ENCODE measurements at regions not wholly inside any gene's neighbourhood (a gene's known extent, or its start where the extent isn't known, plus 50 kb on each side); places are given as distances from the start of the nearest gene placed in this dataset.
"Not testable (repeated sequence)": the region's sequence is repeated elsewhere in the genome, so short reads cannot be mapped to it uniquely, and the experiment has no call there.

GRCh38 chr10:106384496-106384895, 780.0 kb downstream of the SORCS1 start:
- DNase-seq (ENCODE audit: low spot score): no peak

GRCh38 chr10:106380706-106381105, 783.8 kb downstream of the SORCS1 start:
- no peak for DNase-seq (ENCODE audit: low spot score)

DNA sequence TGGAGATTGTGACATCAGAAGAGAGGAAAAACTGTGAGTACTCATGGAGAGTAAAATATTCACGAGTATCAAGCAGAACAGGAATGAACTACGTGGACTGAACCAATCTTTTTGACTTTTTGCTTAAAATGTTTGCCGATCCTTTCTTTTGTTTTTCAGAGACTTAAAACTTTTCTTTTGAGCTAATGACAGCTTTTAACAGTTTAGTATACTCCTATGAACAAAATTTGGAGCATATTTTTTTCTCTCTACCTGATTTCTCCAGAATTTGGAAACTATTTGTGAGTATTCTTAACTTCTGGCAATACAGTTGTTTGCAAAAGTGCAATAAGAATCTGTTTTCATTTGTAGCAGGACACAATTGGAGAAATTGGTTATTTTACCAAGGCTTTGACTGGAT, 786.3 kb downstream of the SORCS1 start:
- no peak for DNase-seq (ENCODE audit: low spot score)

DNA sequence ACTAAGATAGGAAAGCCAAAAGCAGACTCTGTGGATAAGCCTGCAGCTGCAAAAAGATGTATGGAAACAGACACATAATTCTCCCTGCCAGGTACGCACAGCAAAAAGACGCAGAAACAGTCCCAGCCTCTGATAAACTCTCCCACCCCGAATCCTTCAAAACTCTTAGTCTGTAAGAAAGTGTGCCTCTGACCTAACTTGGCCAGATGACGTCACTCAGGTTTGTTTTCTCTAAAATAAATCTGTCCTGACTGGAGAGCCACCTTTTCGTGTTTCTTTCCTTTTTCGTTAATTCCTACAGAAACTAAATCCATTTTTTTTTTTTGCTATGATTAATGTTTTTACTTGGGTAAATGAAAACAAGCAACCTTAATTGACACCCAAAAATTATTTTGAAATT, 793.8 kb downstream of the SORCS1 start:
- no peak for DNase-seq (ENCODE audit: low spot score)

DNA sequence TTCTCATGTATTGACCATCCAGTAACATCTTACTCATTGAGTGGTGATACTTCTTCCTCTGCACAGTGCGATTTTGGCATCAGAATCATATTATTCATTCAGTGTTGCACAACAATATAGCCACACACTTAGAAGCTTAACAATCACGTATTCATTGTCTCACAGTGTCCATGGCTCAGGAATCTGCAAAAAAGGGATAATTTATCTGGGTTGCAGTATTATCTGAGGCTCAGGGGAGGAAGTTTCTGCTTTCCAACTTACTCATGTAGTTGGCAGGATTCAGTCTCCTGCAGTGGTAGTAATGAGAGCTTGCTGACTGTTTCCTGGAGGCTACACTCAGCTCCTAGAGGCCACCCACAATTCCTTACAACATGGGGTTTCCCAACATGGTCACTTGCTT, 803.6 kb downstream of the SORCS1 start:
- no peak for DNase-seq (ENCODE audit: low spot score)

GRCh38 chr10:106355450-106355849, 809.1 kb downstream of the SORCS1 start:
- no peak for DNase-seq (ENCODE audit: low spot score)

DNA sequence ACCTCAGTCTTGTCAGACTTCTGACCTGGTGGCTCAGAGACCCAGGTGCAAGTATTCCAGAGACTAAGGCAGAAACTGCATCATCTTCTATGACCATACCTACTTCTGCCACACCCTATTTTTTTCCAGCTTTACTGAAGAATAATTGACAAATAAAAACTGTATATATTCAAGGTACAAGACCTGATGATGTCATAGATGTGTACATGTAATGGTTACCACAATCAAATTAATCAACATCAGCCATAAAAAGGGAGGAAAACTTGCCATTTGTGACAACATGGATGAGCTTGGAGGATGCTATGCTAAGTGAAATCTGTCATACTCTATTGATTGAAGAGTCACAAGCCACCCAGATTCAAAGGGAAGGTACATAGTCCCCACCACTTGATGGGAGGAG, 815.6 kb downstream of the SORCS1 start:
- DNase-seq (ENCODE audit: low spot score): no peak

- DNase-seq (ENCODE audit: low spot score): no peak
Observed at GRCh38 chr10:106347547-106347946, 817.0 kb downstream of the SORCS1 start.

DNA sequence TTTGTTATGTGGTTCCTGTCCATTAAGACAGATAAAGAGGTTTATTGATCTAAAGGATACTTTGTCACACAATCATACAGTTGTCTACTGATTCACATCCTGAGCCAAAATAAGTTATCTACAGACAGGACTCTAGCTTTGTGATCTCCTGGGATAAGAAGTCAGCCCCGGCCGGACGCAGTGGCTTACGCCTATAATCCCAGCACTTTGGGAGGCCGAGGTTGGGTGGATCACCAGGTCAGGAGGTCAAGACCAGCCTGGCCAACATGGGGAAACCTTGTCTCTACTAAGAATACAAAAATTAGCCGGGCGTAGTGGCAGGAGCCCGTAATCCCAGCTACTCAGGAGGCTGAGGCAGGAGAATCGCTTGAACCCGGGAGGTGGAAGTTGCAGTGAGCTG, 821.0 kb downstream of the SORCS1 start:
- DNase-seq (ENCODE audit: low spot score): not testable (repeated sequence)

DNA sequence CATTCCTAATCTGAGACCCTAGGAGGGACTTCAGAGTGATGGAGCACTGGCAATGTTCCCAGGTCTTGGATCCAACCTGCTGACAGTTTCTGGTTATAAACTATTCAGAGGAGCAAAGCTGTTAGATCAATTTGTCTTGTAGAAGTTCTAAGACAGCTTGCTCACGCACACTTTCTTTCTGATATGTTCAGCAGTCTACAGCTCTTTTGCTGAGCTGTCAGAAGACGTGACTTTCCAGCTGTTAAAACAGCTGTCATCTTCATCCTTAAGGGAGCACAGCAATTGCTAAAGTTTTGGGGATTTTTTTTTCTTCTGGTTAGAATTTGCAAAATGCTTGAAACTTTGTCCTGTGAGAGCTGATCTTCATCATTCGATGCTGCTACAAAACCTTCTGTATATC, 823.1 kb downstream of the SORCS1 start:
- DNase-seq (ENCODE audit: low spot score): no peak

DNA sequence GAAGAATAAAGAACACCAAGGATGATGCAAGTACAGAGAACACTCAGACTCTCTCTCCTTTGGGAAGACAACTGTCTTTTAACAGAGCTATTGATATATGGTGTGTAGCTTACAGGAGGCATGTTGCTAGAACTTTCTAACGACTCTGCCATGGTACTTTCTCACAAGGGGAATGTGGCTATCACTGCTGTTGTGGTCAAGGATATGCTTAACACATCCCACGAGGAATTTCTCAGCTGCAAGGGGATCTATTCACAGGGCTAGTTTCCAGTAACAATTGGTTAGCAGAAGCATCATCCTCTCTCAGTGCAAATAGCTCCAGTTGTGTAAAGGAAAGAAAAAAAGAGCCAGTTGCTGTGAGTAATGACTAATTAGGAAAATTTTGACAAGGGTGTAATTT, 826.0 kb downstream of the SORCS1 start:
- no peak for DNase-seq (ENCODE audit: low spot score)

GRCh38 chr10:106336874-106337273, 827.6 kb downstream of the SORCS1 start:
- no peak for DNase-seq (ENCODE audit: low spot score)

GRCh38 chr10:106327747-106328146, 836.8 kb downstream of the SORCS1 start:
- no peak for DNase-seq (ENCODE audit: low spot score)

- DNase-seq (ENCODE audit: low spot score): no peak
Observed at GRCh38 chr10:106320876-106321275, 843.6 kb downstream of the SORCS1 start.

- DNase-seq (ENCODE audit: low spot score): no peak
Observed at GRCh38 chr10:106320078-106320477, 844.4 kb downstream of the SORCS1 start.

DNA sequence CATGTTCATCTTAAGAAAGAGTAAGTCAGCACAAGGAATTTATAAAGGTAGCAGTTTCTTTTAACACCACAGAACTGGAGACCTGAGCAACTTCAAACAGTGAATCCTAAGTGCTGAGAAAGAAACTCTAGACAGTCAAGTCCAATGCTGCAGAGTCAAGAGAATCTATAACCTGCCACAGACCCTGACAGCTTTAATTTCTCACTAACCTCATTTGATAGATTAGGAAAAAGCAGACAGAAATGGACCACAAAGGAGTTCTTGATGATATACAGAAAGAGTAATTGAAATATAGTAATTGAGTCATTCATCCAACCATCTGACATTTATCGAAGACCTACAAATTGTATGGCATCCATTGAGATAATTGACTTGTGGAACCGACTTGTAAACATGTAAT, 847.0 kb downstream of the SORCS1 start:
- no peak for DNase-seq (ENCODE audit: low spot score)

DNA sequence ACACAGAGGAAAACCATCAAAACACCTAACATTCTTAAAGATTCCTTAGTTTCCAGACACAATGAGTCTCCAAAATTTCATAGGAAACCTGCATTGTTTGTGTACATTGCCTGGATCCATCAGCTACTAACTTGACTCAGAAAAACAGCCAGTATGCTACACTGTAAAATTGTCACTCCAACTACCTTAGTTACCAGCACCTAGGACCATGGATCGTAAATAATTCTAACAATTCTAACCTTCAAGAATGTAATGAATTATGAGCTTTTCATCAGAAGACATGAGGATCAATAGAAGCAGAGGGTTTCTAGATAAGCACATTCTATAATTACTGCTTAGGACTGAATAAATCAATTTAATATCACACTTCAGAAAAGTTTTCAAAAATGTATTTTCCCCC, 851.5 kb downstream of the SORCS1 start:
- DNase-seq (ENCODE audit: low spot score): no peak

- DNase-seq (ENCODE audit: low spot score): no peak
Observed at GRCh38 chr10:106312087-106312486, 852.4 kb downstream of the SORCS1 start.

GRCh38 chr10:106311590-106311989, 852.9 kb downstream of the SORCS1 start:
- DNase-seq (ENCODE audit: low spot score): no peak

GRCh38 chr10:106310596-106310995, 853.9 kb downstream of the SORCS1 start:
- no peak for DNase-seq (ENCODE audit: low spot score)

- no peak for DNase-seq (ENCODE audit: low spot score)
Observed at GRCh38 chr10:106309376-106309775, 855.1 kb downstream of the SORCS1 start.

GRCh38 chr10:106308284-106308683, 856.2 kb downstream of the SORCS1 start:
- no peak for DNase-seq (ENCODE audit: low spot score)

DNA sequence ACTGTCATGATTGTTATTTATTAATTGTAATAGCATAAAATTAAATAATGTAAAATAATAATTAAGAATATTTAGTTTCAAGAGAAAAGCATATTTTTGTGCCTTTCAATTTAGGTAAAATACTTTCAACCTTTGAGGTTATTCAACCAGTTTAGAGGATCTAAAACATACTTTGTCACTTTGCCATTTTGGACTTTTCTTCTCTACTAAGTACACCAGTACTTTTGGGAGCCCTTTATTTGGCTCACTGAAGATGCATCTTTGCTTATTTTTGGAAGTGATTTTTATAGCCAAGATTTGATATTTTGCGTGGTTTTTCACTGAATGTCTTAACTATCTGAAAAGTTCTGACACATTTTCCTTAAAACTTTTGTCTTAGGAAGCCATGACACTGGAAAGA, 860.5 kb downstream of the SORCS1 start:
- DNase-seq (ENCODE audit: low spot score): no peak

DNA sequence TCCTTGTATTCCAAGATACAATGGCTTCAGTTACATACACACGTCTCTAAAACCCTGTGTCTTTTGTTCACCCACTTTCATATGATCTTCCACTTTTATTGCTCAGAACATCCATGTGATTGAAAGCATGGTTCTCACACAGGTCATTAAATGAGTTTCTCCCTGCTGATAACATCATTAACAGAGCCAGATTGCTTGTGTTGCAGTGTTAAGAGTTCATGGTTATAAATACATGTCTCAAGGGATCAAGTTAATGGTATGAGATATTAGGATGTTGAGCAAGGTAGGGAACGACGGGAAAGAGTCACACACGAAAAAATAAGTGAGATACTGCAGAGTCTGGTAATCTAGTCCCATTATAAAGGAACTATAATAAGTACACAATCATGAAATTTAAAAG, 861.5 kb downstream of the SORCS1 start:
- DNase-seq (ENCODE audit: low spot score): no peak

DNA sequence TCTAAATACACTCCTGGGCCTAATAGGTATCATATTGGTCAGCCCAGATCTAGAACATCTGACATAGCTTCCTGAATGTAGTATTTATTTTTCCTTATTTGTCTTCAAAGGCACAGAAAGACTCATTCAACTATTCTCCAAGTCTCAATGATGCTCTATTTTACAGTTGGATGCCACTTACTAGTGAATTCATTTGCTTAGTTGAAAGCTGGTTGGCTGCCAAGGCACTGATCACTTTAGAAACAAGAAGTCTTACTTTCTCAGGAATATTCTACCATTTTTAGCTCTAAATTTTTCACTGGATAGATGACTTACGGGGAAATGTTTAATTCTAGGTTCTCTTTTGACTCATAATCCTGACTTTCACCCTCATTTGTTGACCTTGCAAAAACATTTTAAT, 863.4 kb downstream of the SORCS1 start:
- DNase-seq (ENCODE audit: low spot score): no peak
